MCF 10A (cell line): ENCODE measurements at regions not wholly inside any gene's neighbourhood (a gene's known extent, or its start where the extent isn't known, plus 50 kb on each side); places are given as distances from the start of the nearest gene placed in this dataset.

ENCODE experiments used
- BruUV-seq: library from RNA; stranded (reverse); fragments of 400-500 nt; replicated peaks from 2 replicates; lab custom pipeline; 2021; lab: Mats Ljungman, UMichigan
- CTCF ChIA-PET: fragments of 300-600 bp; sonication (Branson Sonifier 250); formaldehyde crosslinking; extraction: SDS; loops from one replicate; lab custom pipeline; 2021; ENCODE audit warnings: antibody characterized with exemption, inconsistent platforms; lab: Yijun Ruan, JAX
- POLR2A ChIA-PET: fragments of 300-600, 350-650 bp; sonication (Branson Sonifier 250); formaldehyde crosslinking; extraction: SDS; loops from one replicate; lab custom pipeline; 2020; ENCODE audit warnings: antibody characterized with exemption, inconsistent platforms; lab: Yijun Ruan, JAX
- DNase-seq: peaks from one replicate; pipeline ENCODE4 v3.0.0-alpha.2; 2018; ENCODE audit not compliant: unreplicated experiment
- H3K27ac Mint-ChIP-seq: one replicate; pipeline ENCODE4 v1.8.0; 2022; ENCODE audit warnings: mild to moderate bottlenecking, low read depth, mixed read lengths; ENCODE audit not compliant: unreplicated experiment
- H3K27me3 Mint-ChIP-seq: one replicate; pipeline ENCODE4 v1.8.0; 2022; ENCODE audit warnings: mixed read lengths; ENCODE audit not compliant: insufficient read depth, unreplicated experiment
- H3K36me3 Mint-ChIP-seq: one replicate; pipeline ENCODE4 v1.8.0; 2022; ENCODE audit warnings: mild to moderate bottlenecking, moderate library complexity, mixed read lengths; ENCODE audit not compliant: insufficient read depth, unreplicated experiment
- H3K4me1 Mint-ChIP-seq: one replicate; pipeline ENCODE4 v1.8.0; 2022; ENCODE audit warnings: mixed read lengths; ENCODE audit not compliant: insufficient read depth, unreplicated experiment
- H3K4me3 Mint-ChIP-seq: one replicate; pipeline ENCODE4 v1.8.0; 2022; ENCODE audit warnings: mild to moderate bottlenecking, moderate library complexity, mixed read lengths; ENCODE audit not compliant: unreplicated experiment
- H3K9me3 Mint-ChIP-seq: one replicate; pipeline ENCODE4 v1.8.0; 2022; ENCODE audit warnings: mixed read lengths; ENCODE audit not compliant: unreplicated experiment
- intact Hi-C: fragments of 100-400 bp; cut with micrococcal nuclease; formaldehyde crosslinking; loops from 2 replicates; pipeline ENCODE4 v1.14.1; 2022
- TF ChIP-seq, protein P1 (sequence below): fragments of 200-600 bp; IDR thresholded peaks from one replicate; pipeline ENCODE4 v1.8.0; 2022; ENCODE audit warnings: antibody characterized with exemption, mild to moderate bottlenecking; ENCODE audit not compliant: unreplicated experiment

DNA sequence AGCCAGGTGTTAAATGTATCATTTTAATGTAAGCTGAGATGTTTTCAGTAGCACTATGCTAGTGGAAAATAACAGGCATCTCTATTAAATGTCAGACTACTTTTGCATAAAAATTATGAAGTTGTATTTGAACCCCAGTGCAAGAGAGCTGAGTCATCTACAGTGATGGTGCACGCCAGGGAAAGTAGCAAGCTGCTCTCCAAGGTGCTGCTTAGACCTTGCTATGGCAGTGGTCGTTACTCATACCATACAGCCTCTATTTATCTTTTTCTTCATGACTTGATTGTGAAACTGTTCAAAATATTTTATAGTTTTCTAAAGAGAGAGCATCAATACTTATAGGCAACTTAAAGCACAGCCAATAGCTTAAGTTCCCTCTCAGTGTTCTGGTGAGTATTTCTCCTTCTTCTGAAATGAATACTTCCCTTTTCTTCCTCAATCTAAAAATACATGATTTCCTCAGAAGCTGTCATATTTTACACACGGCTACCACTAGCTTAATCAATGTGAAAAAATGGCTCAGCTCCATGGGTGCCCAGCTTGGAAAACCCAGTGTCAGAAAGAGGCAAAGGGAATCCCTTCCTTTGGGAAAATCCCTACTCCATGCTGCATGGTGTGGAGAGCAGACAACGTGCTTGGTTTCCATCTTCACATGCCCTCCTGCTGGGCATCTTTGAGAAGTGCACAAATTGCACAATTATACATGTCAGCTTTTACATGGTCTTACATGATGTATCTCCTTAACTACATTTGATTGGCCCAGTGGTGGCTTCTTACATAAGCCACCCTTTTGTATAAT is 105.6 kb downstream of the ELOVL4 start:
- Mint-ChIP-seq H3K9me3 (peaks cover 13% of the 10 kb centered on the region), H3K27ac (no peak overlapping the region), H3K4me3 (no peak overlapping the region), H3K4me1 (no peaks in the 10 kb centered on the region), H3K36me3 (peaks cover 5% of the 10 kb centered on the region), H3K27me3 (peaks cover 14% of the 10 kb centered on the region)
- BruUV-seq: no TSS peak
- peak; percentile 26 for DNase-seq
- POLR2A ChIA-PET: interaction anchor here (0.6 kb wide), 1 partner anchor 66 kb away, joined by 3 read pairs; no protein-coding TSS in a partner anchor
- TF ChIP-seq, protein P1, sequence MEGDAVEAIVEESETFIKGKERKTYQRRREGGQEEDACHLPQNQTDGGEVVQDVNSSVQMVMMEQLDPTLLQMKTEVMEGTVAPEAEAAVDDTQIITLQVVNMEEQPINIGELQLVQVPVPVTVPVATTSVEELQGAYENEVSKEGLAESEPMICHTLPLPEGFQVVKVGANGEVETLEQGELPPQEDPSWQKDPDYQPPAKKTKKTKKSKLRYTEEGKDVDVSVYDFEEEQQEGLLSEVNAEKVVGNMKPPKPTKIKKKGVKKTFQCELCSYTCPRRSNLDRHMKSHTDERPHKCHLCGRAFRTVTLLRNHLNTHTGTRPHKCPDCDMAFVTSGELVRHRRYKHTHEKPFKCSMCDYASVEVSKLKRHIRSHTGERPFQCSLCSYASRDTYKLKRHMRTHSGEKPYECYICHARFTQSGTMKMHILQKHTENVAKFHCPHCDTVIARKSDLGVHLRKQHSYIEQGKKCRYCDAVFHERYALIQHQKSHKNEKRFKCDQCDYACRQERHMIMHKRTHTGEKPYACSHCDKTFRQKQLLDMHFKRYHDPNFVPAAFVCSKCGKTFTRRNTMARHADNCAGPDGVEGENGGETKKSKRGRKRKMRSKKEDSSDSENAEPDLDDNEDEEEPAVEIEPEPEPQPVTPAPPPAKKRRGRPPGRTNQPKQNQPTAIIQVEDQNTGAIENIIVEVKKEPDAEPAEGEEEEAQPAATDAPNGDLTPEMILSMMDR: no peak
- intact Hi-C loops: no loop called here
- CTCF ChIA-PET: interaction anchor here (1.0 kb wide), 1 partner anchor 64 kb away, joined by 3 read pairs; no protein-coding TSS in a partner anchor

DNA sequence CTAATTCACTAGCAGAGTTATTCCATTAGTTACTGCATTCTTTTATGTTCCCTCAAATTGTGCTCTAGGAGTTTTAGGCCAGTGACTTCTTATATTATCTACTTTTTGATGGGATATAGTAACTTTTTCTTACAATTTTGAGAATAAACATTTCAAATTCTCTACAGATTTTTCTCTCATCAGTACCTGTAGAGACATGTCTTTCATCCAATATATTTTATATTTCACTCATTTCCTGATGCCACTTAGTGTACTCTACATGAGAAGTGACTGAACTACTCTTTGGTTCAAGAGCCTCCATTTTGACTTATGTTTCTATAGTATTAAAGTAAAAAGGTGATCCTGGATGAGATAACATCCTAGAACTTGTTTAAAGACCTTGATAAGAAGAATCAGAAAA is 108.5 kb downstream of the ELOVL4 start:
- H3K27ac Mint-ChIP-seq: no peak overlapping the region
- H3K36me3 Mint-ChIP-seq: no peaks in the 10 kb centered on the region
- CTCF ChIA-PET: interaction anchor here (1.0 kb wide), 1 partner anchor 60 kb away, joined by 3 read pairs; no protein-coding TSS in a partner anchor
- peaks cover 13% of the 10 kb centered on the region for H3K9me3 Mint-ChIP-seq
- POLR2A ChIA-PET: no interaction called here
- no TSS peak for BruUV-seq
- no peaks in the 10 kb centered on the region for H3K27me3 Mint-ChIP-seq
- intact Hi-C loops: no loop called here
- no peak overlapping the region for H3K4me3 Mint-ChIP-seq
- TF ChIP-seq, protein P1: no peak
- H3K4me1 Mint-ChIP-seq: no peaks in the 10 kb centered on the region
- DNase-seq: no peak

DNA sequence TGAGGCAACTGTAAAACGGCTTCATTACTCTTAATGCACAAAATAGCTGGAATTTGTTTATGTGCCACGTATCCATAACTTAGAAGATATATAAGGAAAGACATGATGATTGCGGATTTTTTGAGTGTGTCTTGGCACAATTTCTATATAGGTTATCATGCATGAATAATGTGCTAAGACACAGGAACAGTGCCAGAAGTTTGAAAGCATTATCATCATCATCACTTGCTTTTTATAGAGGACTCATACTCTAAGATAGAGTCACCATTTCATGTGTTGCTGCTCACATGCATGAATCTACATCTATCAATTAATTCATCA is 113.4 kb downstream of the ELOVL4 start:
- no peak for DNase-seq
- TF ChIP-seq, protein P1: no peak
- intact Hi-C loops: no loop called here
- Mint-ChIP-seq H3K27me3 (no peaks in the 10 kb centered on the region), H3K27ac (no peak overlapping the region), H3K4me1 (peaks cover 6% of the 10 kb centered on the region), H3K9me3 (no peaks in the 10 kb centered on the region), H3K36me3 (no peaks in the 10 kb centered on the region), H3K4me3 (no peak overlapping the region)
- BruUV-seq: no TSS peak
- ChIA-PET CTCF (interaction anchor here (0.9 to 3.3 kb wide), 4 partner anchors 20 to 56 kb away, joined by 3 to 14 read pairs (median 4); no protein-coding TSS in a partner anchor), POLR2A (interaction anchor here (0.7 to 1.0 kb wide), 2 partner anchors 32 to 526 kb away, joined by 3 read pairs; no protein-coding TSS in a partner anchor)

DNA sequence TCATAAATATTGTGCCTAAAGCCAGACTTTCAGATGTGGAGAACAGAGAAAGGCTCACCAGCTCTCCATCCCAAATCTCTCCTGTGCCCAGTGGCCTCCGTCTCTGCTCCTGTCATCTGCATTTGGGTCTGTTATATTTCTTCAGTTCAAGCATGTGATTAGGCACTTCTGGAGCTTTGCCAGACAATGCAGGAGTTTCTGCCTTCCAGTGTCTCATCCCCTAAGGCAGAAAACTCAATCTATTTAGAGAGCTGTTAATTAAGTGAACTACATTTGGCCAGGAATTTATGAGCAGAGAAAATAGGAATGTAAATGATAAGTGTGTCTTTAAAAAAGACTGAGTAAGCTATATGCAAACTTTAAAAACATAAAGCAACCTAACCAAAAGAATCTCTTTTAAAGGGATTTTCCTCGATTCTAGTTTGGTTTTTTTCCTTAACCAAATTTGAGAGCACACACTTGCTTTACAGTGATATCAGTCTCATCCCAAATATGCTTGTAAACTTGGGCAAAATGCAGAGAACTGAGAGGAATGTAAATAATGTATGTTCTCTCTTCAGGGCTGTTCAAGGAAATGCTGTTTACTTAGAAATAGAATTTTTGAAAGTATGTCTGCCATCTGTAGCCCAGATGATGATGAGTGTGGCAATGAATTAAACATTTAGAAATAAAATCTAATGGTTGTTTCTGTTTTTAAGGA is 113.9 kb downstream of the ELOVL4 start:
- DNase-seq: peak; percentile 15
- H3K36me3 Mint-ChIP-seq: no peaks in the 10 kb centered on the region
- no peaks in the 10 kb centered on the region for H3K9me3 Mint-ChIP-seq
- ChIA-PET POLR2A (interaction anchor here (0.7 to 1.1 kb wide), 3 partner anchors 9 to 525 kb away, joined by 3 to 5 read pairs (median 3); no protein-coding TSS in a partner anchor), CTCF (interaction anchor here (0.9 to 3.3 kb wide), 4 partner anchors 9 to 36 kb away, joined by 3 to 14 read pairs (median 4); no protein-coding TSS in a partner anchor)
- no peak overlapping the region for H3K27ac Mint-ChIP-seq
- peaks cover 6% of the 10 kb centered on the region for H3K4me1 Mint-ChIP-seq
- TF ChIP-seq, protein P1: no peak
- intact Hi-C loops: no loop called here
- H3K4me3 Mint-ChIP-seq: no peak overlapping the region
- no peaks in the 10 kb centered on the region for H3K27me3 Mint-ChIP-seq
- no TSS peak for BruUV-seq
